NK-92 treated with Interleukin-12 subunit alpha and Interleukin-12 subunit beta, amount 100 ng/mL, for 24 hours (cell line): ENCODE measurements at regions not wholly inside any gene's neighbourhood (a gene's known extent, or its start where the extent isn't known, plus 50 kb on each side); places are given as distances from the start of the nearest gene placed in this dataset.

ENCODE experiments used
- DNase-seq: peaks from one replicate; lab custom pipeline; 2025; lab: John Stamatoyannopoulos, UW

GRCh38 chrX:122777766-122778165, 406.3 kb upstream of the GRIA3 start:
- DNase-seq, result no peak

- no peak for DNase-seq
Measured at GRCh38 chrX:122783918-122784317, 400.2 kb upstream of the GRIA3 start.

- DNase-seq, result no peak
Measured at GRCh38 chrX:122787231-122787630, 396.8 kb upstream of the GRIA3 start.

GRCh38 chrX:122788216-122788615, 395.9 kb upstream of the GRIA3 start:
- DNase-seq, result no peak

GRCh38 chrX:122790376-122791095, 393.5 kb upstream of the GRIA3 start:
- no peak for DNase-seq

- no peak for DNase-seq
Measured at GRCh38 chrX:122813876-122814275, 370.2 kb upstream of the GRIA3 start.

GRCh38 chrX:122816288-122816687, 367.8 kb upstream of the GRIA3 start:
- no peak for DNase-seq

- DNase-seq, result no peak
Measured at GRCh38 chrX:122817321-122817955, 366.6 kb upstream of the GRIA3 start.

- DNase-seq, result no peak
Measured at GRCh38 chrX:122818068-122818467, 366.0 kb upstream of the GRIA3 start.

GRCh38 chrX:122833230-122833629, 350.8 kb upstream of the GRIA3 start:
- DNase-seq, result no peak

- no peak for DNase-seq
Measured at GRCh38 chrX:122835886-122836285, 348.2 kb upstream of the GRIA3 start.

- DNase-seq, result no peak
Measured at GRCh38 chrX:122850326-122850725, 333.8 kb upstream of the GRIA3 start.

- no peak for DNase-seq
Measured at GRCh38 chrX:122856205-122856604, 327.9 kb upstream of the GRIA3 start.

GRCh38 chrX:122857734-122858133, 326.3 kb upstream of the GRIA3 start:
- no peak for DNase-seq

GRCh38 chrX:122863067-122863466, 321.0 kb upstream of the GRIA3 start:
- DNase-seq, result no peak

- no peak for DNase-seq
Measured at GRCh38 chrX:122866532-122866931, 317.5 kb upstream of the GRIA3 start.

GRCh38 chrX:122868631-122869030, 315.4 kb upstream of the GRIA3 start:
- no peak for DNase-seq

- no peak for DNase-seq
Measured at GRCh38 chrX:122869171-122869570, 314.9 kb upstream of the GRIA3 start.

- no peak for DNase-seq
Measured at GRCh38 chrX:122878269-122878668, 305.8 kb upstream of the GRIA3 start.

- DNase-seq, result no peak
Measured at GRCh38 chrX:122880952-122881351, 303.1 kb upstream of the GRIA3 start.

GRCh38 chrX:122890729-122891128, 293.3 kb upstream of the GRIA3 start:
- DNase-seq, result no peak

- no peak for DNase-seq
Measured at GRCh38 chrX:122906726-122907125, 277.4 kb upstream of the GRIA3 start.

GRCh38 chrX:122907375-122907774, 276.7 kb upstream of the GRIA3 start:
- no peak for DNase-seq

GRCh38 chrX:122910697-122911096, 273.4 kb upstream of the GRIA3 start:
- DNase-seq, result no peak
